Muscle of leg (tissue), 3 donors: ENCODE measurements at regions not wholly inside any gene's neighbourhood (a gene's known extent, or its start where the extent isn't known, plus 50 kb on each side); places are given as distances from the start of the nearest gene placed in this dataset.

ENCODE experiments used
- DNase-seq: peaks from one replicate; pipeline ENCODE4 v3.0.0; 2013
- H3K27ac ChIP-seq: one replicate; pipeline ENCODE4 v1.5.1; 2013; ENCODE audit warnings: mild to moderate bottlenecking, low read length, control low read depth
- H3K27me3 ChIP-seq: one replicate; pipeline ENCODE4 v1.6.1; 2013; ENCODE audit warnings: low read length; ENCODE audit not compliant: control insufficient read depth, insufficient read depth
- H3K36me3 ChIP-seq: one replicate; pipeline ENCODE4 v1.6.1; 2013; ENCODE audit warnings: low read length; ENCODE audit not compliant: control insufficient read depth, insufficient read depth
- H3K4me1 ChIP-seq: one replicate; pipeline ENCODE4 v1.6.1; 2013; ENCODE audit warnings: low read length; ENCODE audit not compliant: control insufficient read depth, insufficient read depth
- H3K4me3 ChIP-seq: one replicate; pipeline ENCODE4 v1.5.1; 2013; ENCODE audit warnings: low read length, control low read depth
- H3K9me3 ChIP-seq: replicated peaks from 2 replicates; pipeline ENCODE4 v1.6.1; 2013; ENCODE audit warnings: low read depth, low read length; ENCODE audit not compliant: control insufficient read depth
- WGBS: methylation state at CpG from one replicate; pipeline ENCODE4 v1.1.5; 2013; ENCODE audit warnings: missing lambda C conversion rate; ENCODE audit not compliant: insufficient coverage; 5-methylcytosine and 5-hydroxymethylcytosine counted together

DNA sequence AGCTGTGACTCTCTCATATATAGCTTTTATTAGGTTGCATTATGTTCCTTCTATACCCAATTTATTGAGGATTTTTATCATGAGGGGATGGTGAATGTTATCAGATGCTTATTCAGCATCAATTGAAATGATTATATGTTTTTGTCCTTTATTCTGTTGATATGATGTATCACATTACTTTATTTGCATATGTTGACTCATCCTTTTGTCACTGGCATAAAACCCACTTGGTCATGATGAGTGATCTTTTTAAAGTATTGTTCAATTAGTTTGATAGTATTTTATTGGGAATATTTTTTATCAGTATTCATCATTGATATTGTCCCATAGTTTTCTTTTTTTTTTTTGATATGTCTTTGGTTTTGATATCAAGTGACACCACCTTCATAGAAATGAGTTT lies 529.9 kb downstream of the MMUT start:
- H3K4me3 ChIP-seq: no peak overlapping the region
- no peaks in the 10 kb centered on the region for H3K4me1 ChIP-seq
- H3K36me3 ChIP-seq: no peaks in the 10 kb centered on the region

DNA sequence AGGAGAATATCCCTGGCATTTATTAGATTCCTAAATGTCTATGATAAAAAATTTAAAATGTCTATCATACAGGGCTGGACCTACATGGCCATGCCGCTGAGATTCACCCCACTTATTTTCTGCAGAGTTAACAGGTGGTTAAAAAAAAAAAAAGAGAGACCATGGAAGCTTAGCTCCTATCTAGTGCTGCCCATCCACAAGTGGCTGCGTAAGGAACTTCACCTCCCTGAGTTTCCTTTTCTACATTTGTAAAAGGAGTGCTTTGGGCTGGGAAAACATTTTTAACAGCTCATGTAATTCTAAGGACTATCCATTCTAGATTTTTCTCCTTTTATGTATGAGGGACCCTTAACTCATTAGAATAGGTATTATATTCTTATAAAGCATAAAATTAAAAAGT lies 534.1 kb downstream of the MMUT start:
- Histone ChIP-seq H3K4me3 (no peak overlapping the region), H3K4me1 (no peaks in the 10 kb centered on the region), H3K27ac (no peak overlapping the region), H3K27me3 (no peaks in the 10 kb centered on the region), H3K36me3 (no peaks in the 10 kb centered on the region), H3K9me3 (no peaks in the 10 kb centered on the region)
- no CpG with 5 or more reads among the region's 2 CpGs for whole genome bisulfite sequencing
- no peak for DNase-seq

More for the DNA sequence above, 529.9 kb downstream of the MMUT start:
- Histone ChIP-seq H3K27ac (no peak overlapping the region), H3K27me3 (no peaks in the 10 kb centered on the region), H3K9me3 (peaks cover 2% of the 10 kb centered on the region)
- DNase-seq: no peak

DNA sequence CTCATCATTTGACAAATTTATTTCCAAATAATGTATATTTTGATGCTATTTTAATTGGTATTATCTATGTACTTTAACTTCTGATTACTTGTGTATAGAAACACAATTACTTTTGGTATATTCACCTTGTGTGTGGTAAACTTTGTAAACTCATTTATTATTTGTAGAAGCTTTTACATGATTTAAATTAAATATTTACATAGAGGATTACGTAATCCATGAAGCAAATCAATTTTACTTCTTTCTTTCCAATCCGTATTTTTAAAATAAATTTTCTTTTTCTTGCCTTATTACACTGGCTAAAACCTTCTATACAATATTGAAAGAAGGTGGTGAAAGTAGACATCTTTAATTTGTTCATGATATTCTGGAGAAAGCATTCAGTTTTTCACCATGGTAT lies 540.2 kb downstream of the MMUT start:
- Histone ChIP-seq H3K4me1 (no peaks in the 10 kb centered on the region), H3K36me3 (no peaks in the 10 kb centered on the region), H3K27me3 (no peaks in the 10 kb centered on the region), H3K9me3 (no peaks in the 10 kb centered on the region), H3K4me3 (no peak overlapping the region), H3K27ac (no peak overlapping the region)
- no peak for DNase-seq
- WGBS: no CpG with 5 or more reads among the region's 2 CpGs

- no peaks in the 10 kb centered on the region for H3K9me3 ChIP-seq
- no peaks in the 10 kb centered on the region for H3K36me3 ChIP-seq
- no peak overlapping the region for H3K4me3 ChIP-seq
- no peaks in the 10 kb centered on the region for H3K4me1 ChIP-seq
- H3K27ac ChIP-seq: no peak overlapping the region
- DNase-seq: no peak
- no peaks in the 10 kb centered on the region for H3K27me3 ChIP-seq
Observed at GRCh38 chr6:48919555-48919954, 543.5 kb downstream of the MMUT start.

GRCh38 chr6:48917233-48917632 lies 545.8 kb downstream of the MMUT start:
- Histone ChIP-seq H3K27ac (no peak overlapping the region), H3K4me1 (no peaks in the 10 kb centered on the region), H3K27me3 (no peaks in the 10 kb centered on the region), H3K36me3 (no peaks in the 10 kb centered on the region), H3K4me3 (no peak overlapping the region), H3K9me3 (no peaks in the 10 kb centered on the region)
- no CpG with 5 or more reads among the region's 2 CpGs for WGBS
- no peak for DNase-seq

- Histone ChIP-seq H3K27me3 (no peaks in the 10 kb centered on the region), H3K4me3 (no peak overlapping the region), H3K4me1 (no peaks in the 10 kb centered on the region), H3K27ac (no peak overlapping the region), H3K36me3 (no peaks in the 10 kb centered on the region), H3K9me3 (no peaks in the 10 kb centered on the region)
- DNase-seq: no peak
Observed at GRCh38 chr6:48916607-48917006, 546.4 kb downstream of the MMUT start.

GRCh38 chr6:48915591-48915990 lies 547.5 kb downstream of the MMUT start:
- Histone ChIP-seq H3K9me3 (no peaks in the 10 kb centered on the region), H3K27me3 (no peaks in the 10 kb centered on the region), H3K36me3 (no peaks in the 10 kb centered on the region), H3K4me1 (no peaks in the 10 kb centered on the region), H3K27ac (no peak overlapping the region), H3K4me3 (no peak overlapping the region)
- DNase-seq: no peak

GRCh38 chr6:48912503-48912902 lies 550.5 kb downstream of the MMUT start:
- no peaks in the 10 kb centered on the region for H3K27me3 ChIP-seq

DNA sequence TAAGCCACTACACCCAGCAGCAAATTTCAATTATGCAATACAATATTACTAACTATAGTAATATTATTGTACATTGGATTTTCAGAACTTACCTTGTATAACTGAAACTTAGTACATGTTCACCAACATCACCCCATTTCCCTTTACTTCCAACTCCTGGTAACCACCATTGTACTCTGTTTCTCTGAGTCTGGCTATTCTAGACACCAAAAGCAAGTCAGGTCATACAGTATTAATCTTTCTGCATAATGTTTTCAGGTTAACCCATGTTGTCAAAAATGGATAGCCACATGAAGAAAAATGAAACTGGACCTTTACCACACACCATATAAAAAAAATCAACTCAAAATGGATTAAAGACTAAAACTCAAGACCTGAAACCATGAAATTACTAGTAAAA lies 558.2 kb downstream of the MMUT start:
- Histone ChIP-seq H3K4me1 (no peaks in the 10 kb centered on the region), H3K27ac (no peak overlapping the region), H3K27me3 (no peaks in the 10 kb centered on the region), H3K36me3 (no peaks in the 10 kb centered on the region), H3K4me3 (no peak overlapping the region), H3K9me3 (no peaks in the 10 kb centered on the region)
- DNase-seq: no peak

More at GRCh38 chr6:48912503-48912902, 550.5 kb downstream of the MMUT start:
- Histone ChIP-seq H3K4me1 (no peaks in the 10 kb centered on the region), H3K4me3 (no peak overlapping the region), H3K36me3 (no peaks in the 10 kb centered on the region), H3K9me3 (no peaks in the 10 kb centered on the region), H3K27ac (no peak overlapping the region)
- WGBS: no CpG with 5 or more reads among the region's 2 CpGs
- DNase-seq: no peak

- DNase-seq: no peak
- Histone ChIP-seq H3K4me1 (no peaks in the 10 kb centered on the region), H3K27me3 (no peaks in the 10 kb centered on the region), H3K9me3 (no peaks in the 10 kb centered on the region), H3K36me3 (no peaks in the 10 kb centered on the region), H3K4me3 (no peak overlapping the region), H3K27ac (no peak overlapping the region)
- WGBS: no CpG with 5 or more reads among the region's 3 CpGs
Observed at GRCh38 chr6:48894469-48894868, 568.6 kb downstream of the MMUT start.

- Histone ChIP-seq H3K36me3 (no peaks in the 10 kb centered on the region), H3K4me3 (no peak overlapping the region), H3K4me1 (no peaks in the 10 kb centered on the region), H3K9me3 (no peaks in the 10 kb centered on the region), H3K27me3 (no peaks in the 10 kb centered on the region), H3K27ac (no peak overlapping the region)
- no peak for DNase-seq
- no CpG with 5 or more reads among the region's 1 CpG for WGBS
Observed at GRCh38 chr6:48893048-48893447, 570.0 kb downstream of the MMUT start.
